HEK293T (cell line): ENCODE measurements at regions not wholly inside any gene's neighbourhood (a gene's known extent, or its start where the extent isn't known, plus 50 kb on each side); places are given as distances from the start of the nearest gene placed in this dataset.

Experiments used
- FOXM1 ChIP-seq: fragments of 450-650 bp; IDR thresholded peaks from 2 replicates; pipeline ENCODE4 v1.6.1; 2017; ENCODE audit warnings: mild to moderate bottlenecking, borderline replicate concordance
- SP1 ChIP-seq: fragments of 450-650 bp; IDR thresholded peaks from 2 replicates; pipeline ENCODE4 v1.6.1; 2017
- TARDBP ChIP-seq: fragments of 450-650 bp; IDR thresholded peaks from 2 replicates; pipeline ENCODE4 v1.6.1; 2016

GRCh38 chr12:27162229-27162537, 79.8 kb upstream of the C12orf71 start:
- TF ChIP-seq TARDBP (no peak), FOXM1 (no peak), SP1 (no peak)
